ENCODE measurements at regions not wholly inside any gene's neighbourhood (a gene's known extent, or its start where the extent isn't known, plus 50 kb on each side); places are given as distances from the start of the nearest gene placed in this dataset.

- WGBS, 2 experiments (ENCODE audit: insufficient coverage in 2 of 2): 63 to 85% methylated on average over 2 to 6 of the region's 7 CpGs
- Histone ChIP-seq H3K4me3 (ENCODE audit: extremely low read depth, insufficient read depth, low read length, poor library complexity, severe bottlenecking) (no peak overlapping the region), H3K27ac (ENCODE audit: low read depth, low read length, severe bottlenecking) (no peak overlapping the region), H3K9me3 (ENCODE audit: control insufficient read depth, low read length) (no peaks in the 10 kb centered on the region), H3K4me1 (ENCODE audit: control insufficient read depth, insufficient read depth, low read length, poor library complexity, severe bottlenecking) (peaks cover 17% of the 10 kb centered on the region), H3K36me3 (ENCODE audit: control insufficient read depth, insufficient read depth, low read length) (no peaks in the 10 kb centered on the region)
These were observed 87.3 kb upstream of the INSIG1 start for GRCh38 chr7:155210356-155210755.

GRCh38 chr7:155211173-155211572 lies 86.5 kb upstream of the INSIG1 start:
- Histone ChIP-seq H3K27ac (ENCODE audit: low read depth, low read length, severe bottlenecking) (no peak overlapping the region), H3K9me3 (ENCODE audit: control insufficient read depth, low read length) (no peaks in the 10 kb centered on the region), H3K36me3 (ENCODE audit: control insufficient read depth, insufficient read depth, low read length) (no peaks in the 10 kb centered on the region), H3K4me3 (ENCODE audit: extremely low read depth, insufficient read depth, low read length, poor library complexity, severe bottlenecking) (no peak overlapping the region), H3K4me1 (ENCODE audit: control insufficient read depth, insufficient read depth, low read length, poor library complexity, severe bottlenecking) (peaks cover 17% of the 10 kb centered on the region)
- WGBS, 2 experiments (ENCODE audit: insufficient coverage in 2 of 2): 93 to 95% methylated on average over 5 to 6 of the region's 6 CpGs

GRCh38 chr7:155211761-155212160 lies 85.9 kb upstream of the INSIG1 start:
- 92 to 100% methylated on average over 1 to 4 of the region's 4 CpGs for WGBS, 2 experiments (ENCODE audit: insufficient coverage in 2 of 2)
- H3K27ac ChIP-seq (ENCODE audit: low read depth, low read length, severe bottlenecking): no peak overlapping the region
- H3K4me1 ChIP-seq (ENCODE audit: control insufficient read depth, insufficient read depth, low read length, poor library complexity, severe bottlenecking): peaks cover 14% of the 10 kb centered on the region
- H3K36me3 ChIP-seq (ENCODE audit: control insufficient read depth, insufficient read depth, low read length): no peaks in the 10 kb centered on the region
- H3K4me3 ChIP-seq (ENCODE audit: extremely low read depth, insufficient read depth, low read length, poor library complexity, severe bottlenecking): no peak overlapping the region
- H3K9me3 ChIP-seq (ENCODE audit: control insufficient read depth, low read length): no peaks in the 10 kb centered on the region

GRCh38 chr7:155212301-155213015 lies 85.2 kb upstream of the INSIG1 start:
- Histone ChIP-seq H3K27ac (ENCODE audit: low read depth, low read length, severe bottlenecking) (no peak overlapping the region), H3K4me3 (ENCODE audit: extremely low read depth, insufficient read depth, low read length, poor library complexity, severe bottlenecking) (no peak overlapping the region), H3K36me3 (ENCODE audit: control insufficient read depth, insufficient read depth, low read length) (no peaks in the 10 kb centered on the region), H3K4me1 (ENCODE audit: control insufficient read depth, insufficient read depth, low read length, poor library complexity, severe bottlenecking) (peaks cover 14% of the 10 kb centered on the region), H3K9me3 (ENCODE audit: control insufficient read depth, low read length) (no peaks in the 10 kb centered on the region)
- WGBS, 2 experiments (ENCODE audit: insufficient coverage in 2 of 2): 89 to 97% methylated on average over 15 of the region's 15 CpGs

GRCh38 chr7:155213385-155213784 lies 84.3 kb upstream of the INSIG1 start:
- Histone ChIP-seq H3K4me3 (ENCODE audit: extremely low read depth, insufficient read depth, low read length, poor library complexity, severe bottlenecking) (no peak overlapping the region), H3K4me1 (ENCODE audit: control insufficient read depth, insufficient read depth, low read length, poor library complexity, severe bottlenecking) (peaks cover 14% of the 10 kb centered on the region), H3K27ac (ENCODE audit: low read depth, low read length, severe bottlenecking) (no peak overlapping the region), H3K9me3 (ENCODE audit: control insufficient read depth, low read length) (no peaks in the 10 kb centered on the region), H3K36me3 (ENCODE audit: control insufficient read depth, insufficient read depth, low read length) (no peaks in the 10 kb centered on the region)
- 76 to 84% methylated on average over 4 of the region's 4 CpGs for WGBS, 2 experiments (ENCODE audit: insufficient coverage in 2 of 2)

GRCh38 chr7:155213955-155214740 lies 83.5 kb upstream of the INSIG1 start:
- Histone ChIP-seq H3K27ac (ENCODE audit: low read depth, low read length, severe bottlenecking) (no peak overlapping the region), H3K9me3 (ENCODE audit: control insufficient read depth, low read length) (no peaks in the 10 kb centered on the region), H3K4me3 (ENCODE audit: extremely low read depth, insufficient read depth, low read length, poor library complexity, severe bottlenecking) (no peak overlapping the region), H3K36me3 (ENCODE audit: control insufficient read depth, insufficient read depth, low read length) (no peaks in the 10 kb centered on the region), H3K4me1 (ENCODE audit: control insufficient read depth, insufficient read depth, low read length, poor library complexity, severe bottlenecking) (peaks cover 14% of the 10 kb centered on the region)
- 75 to 83% methylated on average over 23 to 26 of the region's 26 CpGs for WGBS, 2 experiments (ENCODE audit: insufficient coverage in 2 of 2)

GRCh38 chr7:155215576-155216325 lies 81.9 kb upstream of the INSIG1 start:
- no peaks in the 10 kb centered on the region for H3K36me3 ChIP-seq (ENCODE audit: control insufficient read depth, insufficient read depth, low read length)
- H3K9me3 ChIP-seq (ENCODE audit: control insufficient read depth, low read length): no peaks in the 10 kb centered on the region
- WGBS, 2 experiments (ENCODE audit: insufficient coverage in 2 of 2): 78 to 79% methylated on average over 5 to 6 of the region's 7 CpGs
- no peak overlapping the region for H3K4me3 ChIP-seq (ENCODE audit: extremely low read depth, insufficient read depth, low read length, poor library complexity, severe bottlenecking)
- no peak overlapping the region for H3K27ac ChIP-seq (ENCODE audit: low read depth, low read length, severe bottlenecking)
- peaks cover 14% of the 10 kb centered on the region for H3K4me1 ChIP-seq (ENCODE audit: control insufficient read depth, insufficient read depth, low read length, poor library complexity, severe bottlenecking)

- no peak overlapping the region for H3K27ac ChIP-seq (ENCODE audit: low read depth, low read length, severe bottlenecking)
- H3K9me3 ChIP-seq (ENCODE audit: control insufficient read depth, low read length): no peaks in the 10 kb centered on the region
- WGBS, 2 experiments (ENCODE audit: insufficient coverage in 2 of 2): 100% methylated on average over 3 of the region's 8 CpGs
- no peaks in the 10 kb centered on the region for H3K36me3 ChIP-seq (ENCODE audit: control insufficient read depth, insufficient read depth, low read length)
- no peak overlapping the region for H3K4me3 ChIP-seq (ENCODE audit: extremely low read depth, insufficient read depth, low read length, poor library complexity, severe bottlenecking)
- peaks cover 14% of the 10 kb centered on the region for H3K4me1 ChIP-seq (ENCODE audit: control insufficient read depth, insufficient read depth, low read length, poor library complexity, severe bottlenecking)
These were observed 81.0 kb upstream of the INSIG1 start for GRCh38 chr7:155216475-155217272.

GRCh38 chr7:155217634-155218033 lies 80.0 kb upstream of the INSIG1 start:
- no peak overlapping the region for H3K4me3 ChIP-seq (ENCODE audit: extremely low read depth, insufficient read depth, low read length, poor library complexity, severe bottlenecking)
- peaks cover 14% of the 10 kb centered on the region for H3K4me1 ChIP-seq (ENCODE audit: control insufficient read depth, insufficient read depth, low read length, poor library complexity, severe bottlenecking)
- no peaks in the 10 kb centered on the region for H3K9me3 ChIP-seq (ENCODE audit: control insufficient read depth, low read length)
- H3K36me3 ChIP-seq (ENCODE audit: control insufficient read depth, insufficient read depth, low read length): no peaks in the 10 kb centered on the region
- no CpG with 5 or more reads among the region's 2 CpGs for WGBS, 2 experiments (ENCODE audit: insufficient coverage in 2 of 2)
- H3K27ac ChIP-seq (ENCODE audit: low read depth, low read length, severe bottlenecking): no peak overlapping the region
